Thoracic aorta (tissue), 2 donors: ENCODE measurements at regions not wholly inside any gene's neighbourhood (a gene's known extent, or its start where the extent isn't known, plus 50 kb on each side); places are given as distances from the start of the nearest gene placed in this dataset.

Experiments
- ATAC-seq: fragments of 150-250 bp; one replicate; pipeline ENCODE4 v1.8.0; 2017; ENCODE audit warnings: low read depth; ENCODE audit not compliant: insufficient number of reproducible peaks, low FRiP score
- DNase-seq: peaks from one replicate; pipeline ENCODE4 v3.0.0-alpha.2; 2020; ENCODE audit warnings: low spot score
- H3K27ac ChIP-seq, 2 donors: fragments of 200-600 bp; sonication (generic); 1 replicate in 1 of 2; 2 replicates in 1 of 2; pipeline ENCODE4 v1.5.1; 2016; ENCODE audit warnings: mild to moderate bottlenecking in 2 of 2, moderate library complexity in 2 of 2
- H3K27me3 ChIP-seq: fragments of 200-600 bp; sonication (generic); replicated peaks from 2 replicates; pipeline ENCODE4 v1.6.0; 2016; ENCODE audit warnings: mild to moderate bottlenecking; ENCODE audit not compliant: insufficient read depth
- H3K36me3 ChIP-seq: fragments of 200-600 bp; sonication (generic); one replicate; pipeline ENCODE4 v1.5.1; 2016
- H3K4me1 ChIP-seq, 2 donors: fragments of 200-600 bp; sonication (generic); 1 replicate in 1 of 2; 2 replicates in 1 of 2; pipeline versions ENCODE4 v1.5.1 to v1.6.0; 2016; ENCODE audit warnings: low read depth in 2 of 2, mild to moderate bottlenecking in 1 of 2; ENCODE audit not compliant: control insufficient read depth in 1 of 2
- H3K4me3 ChIP-seq: fragments of 200-600 bp; sonication (generic); 2 replicates; pipeline ENCODE4 v1.5.1; 2016; ENCODE audit warnings: mild to moderate bottlenecking
- H3K9me3 ChIP-seq: fragments of 200-600 bp; sonication (generic); 2 replicates; pipeline ENCODE4 v1.5.1; 2016
- CTCF ChIP-seq: fragments of 200-600 bp; sonication (generic); IDR thresholded peaks from one replicate; pipeline ENCODE4 v1.5.1; 2019; ENCODE audit warnings: antibody characterized with exemption

DNA sequence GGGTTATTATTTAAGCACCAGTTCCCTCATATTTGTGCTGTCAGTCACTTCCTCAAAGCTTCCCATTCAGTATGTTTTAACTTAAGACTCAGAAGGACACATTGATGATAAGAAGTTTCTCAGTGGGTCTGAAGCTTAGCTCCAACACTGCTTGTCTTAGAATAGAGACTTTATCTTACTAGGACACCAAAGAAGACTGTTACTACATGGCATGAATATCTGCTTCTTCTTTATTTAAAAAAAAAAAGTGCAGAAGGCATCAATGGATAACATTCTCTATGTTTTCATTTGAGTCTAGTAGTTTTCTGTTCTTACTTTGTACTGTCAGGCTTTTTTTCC lies 404.2 kb downstream of the DAD1 start:
- no peaks in the 10 kb centered on the region for H3K27me3 ChIP-seq
- no peaks in the 10 kb centered on the region for H3K4me1 ChIP-seq
- H3K36me3 ChIP-seq: no peaks in the 10 kb centered on the region
- ATAC-seq (no peak), DNase-seq (no peak)
- no peak overlapping the region for H3K4me3 ChIP-seq
- TF ChIP-seq CTCF: no peak
- no peak overlapping the region for H3K27ac ChIP-seq
- no peaks in the 10 kb centered on the region for H3K9me3 ChIP-seq

- Histone ChIP-seq H3K4me3 (no peak overlapping the region), H3K27ac (no peak overlapping the region), H3K27me3 (no peaks in the 10 kb centered on the region), H3K9me3 (no peaks in the 10 kb centered on the region), H3K4me1 (no peaks in the 10 kb centered on the region), H3K36me3 (no peaks in the 10 kb centered on the region)
- ATAC-seq (no peak), DNase-seq (no peak)
- no peak for TF ChIP-seq CTCF
Observed at GRCh38 chr14:22184157-22184829, 404.7 kb downstream of the DAD1 start.

DNA sequence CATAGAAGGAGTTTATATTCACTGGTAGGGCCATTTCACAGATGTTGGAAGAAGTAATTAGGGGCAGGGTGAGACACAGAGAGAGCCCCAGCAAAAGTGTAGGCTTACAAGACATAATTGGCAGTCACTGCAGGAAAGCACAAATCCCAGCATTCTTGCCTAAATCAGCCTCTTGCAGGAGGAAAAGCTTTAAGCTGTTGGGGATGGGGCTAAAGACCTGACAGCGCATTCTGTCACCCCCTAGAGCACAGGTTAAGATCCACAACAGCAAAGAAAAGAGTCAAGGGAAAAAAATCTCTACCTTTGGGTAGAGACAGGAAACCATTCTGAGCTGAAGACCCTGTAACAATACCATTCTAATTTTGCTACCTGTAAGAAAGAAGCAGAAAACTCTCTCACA lies 409.0 kb downstream of the DAD1 start:
- H3K9me3 ChIP-seq: no peaks in the 10 kb centered on the region
- H3K36me3 ChIP-seq: no peaks in the 10 kb centered on the region
- no peak for TF ChIP-seq CTCF
- no peaks in the 10 kb centered on the region for H3K27me3 ChIP-seq
- H3K4me1 ChIP-seq: no peaks in the 10 kb centered on the region
- no peak for ATAC-seq
- no peak for DNase-seq
- H3K4me3 ChIP-seq: no peak overlapping the region
- no peak overlapping the region for H3K27ac ChIP-seq

- TF ChIP-seq CTCF: no peak
- Histone ChIP-seq H3K27ac (no peak overlapping the region), H3K36me3 (no peaks in the 10 kb centered on the region), H3K27me3 (no peaks in the 10 kb centered on the region), H3K9me3 (no peaks in the 10 kb centered on the region), H3K4me3 (no peak overlapping the region), H3K4me1 (no peaks in the 10 kb centered on the region)
- DNase-seq: no peak
- no peak for ATAC-seq
Observed at GRCh38 chr14:22179190-22179589, 409.8 kb downstream of the DAD1 start.

GRCh38 chr14:22178333-22178839 lies 410.6 kb downstream of the DAD1 start:
- Histone ChIP-seq H3K4me1 (no peaks in the 10 kb centered on the region), H3K9me3 (no peaks in the 10 kb centered on the region), H3K27me3 (no peaks in the 10 kb centered on the region), H3K4me3 (no peak overlapping the region), H3K27ac (no peak overlapping the region), H3K36me3 (no peaks in the 10 kb centered on the region)
- no peak for DNase-seq
- TF ChIP-seq CTCF: no peak
- no peak for ATAC-seq
